ENCODE measurements at regions not wholly inside any gene's neighbourhood (a gene's known extent, or its start where the extent isn't known, plus 50 kb on each side); places are given as distances from the start of the nearest gene placed in this dataset.

- Histone ChIP-seq H3K79me2 (ENCODE audit: control insufficient read depth, low read length) (no peaks in the 10 kb centered on the region), H3K9me3 (ENCODE audit: control insufficient read depth, insufficient read depth, low read length) (no peaks in the 10 kb centered on the region), H3K9me2 (replicated peaks; ENCODE audit: control insufficient read depth, low read length) (no peaks in the 10 kb centered on the region), H3K27ac (ENCODE audit: low read depth, low read length) (no peak overlapping the region), H3F3A (ENCODE audit: control insufficient read depth, insufficient read depth) (no peaks in the 10 kb centered on the region), H4K20me1 (ENCODE audit: control insufficient read depth, insufficient read depth, low read depth, low read length) (no peaks in the 10 kb centered on the region), H3K27me3 (ENCODE audit: control insufficient read depth, low read length) (no peaks in the 10 kb centered on the region; the same call in 1 of the 2 replicates), H3K36me3 (ENCODE audit: control insufficient read depth, low read length) (no peaks in the 10 kb centered on the region), H3K4me1 (ENCODE audit: control insufficient read depth, low read length) (no peaks in the 10 kb centered on the region), H3K4me2 (ENCODE audit: low read length) (no peak overlapping the region), H3K4me3 (ENCODE audit: low read length) (no peak overlapping the region)
- no peak for TF ChIP-seq CTCF (IDR thresholded peaks at IDR 0.05; ENCODE audit: low read depth, low read length, poor library complexity, severe bottlenecking)
- no peak for TF ChIP-seq EZH2phosphoT487 (IDR thresholded peaks at IDR 0.05; ENCODE audit: borderline replicate concordance, low read length)
Measured at GRCh38 chr2:217451666-217452065, 551.1 kb downstream of the TNS1 start.

DNA sequence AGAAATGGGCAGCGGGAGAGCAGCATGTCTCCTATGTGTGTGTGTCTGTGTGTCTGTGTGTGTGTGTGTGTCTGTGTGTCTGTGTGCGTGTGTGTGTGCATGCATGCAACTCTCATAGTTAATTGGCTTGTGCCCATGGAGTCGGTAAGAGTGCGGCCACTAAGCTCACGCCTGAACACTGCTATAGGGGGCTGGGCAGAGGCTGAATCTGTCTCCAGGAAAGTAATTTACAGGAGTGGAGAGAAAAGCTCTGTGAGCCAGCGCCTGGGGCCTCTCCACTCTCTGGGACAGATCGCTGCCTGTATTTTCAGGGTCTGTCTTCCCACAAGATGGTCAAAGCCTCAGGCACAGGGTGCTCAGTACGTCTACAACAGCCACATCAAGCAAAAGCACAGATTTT is 553.4 kb downstream of the TNS1 start:
- Histone ChIP-seq H3K27me3 (ENCODE audit: control insufficient read depth, low read length) (no peaks in the 10 kb centered on the region; the same call in 1 of the 2 replicates), H3F3A (ENCODE audit: control insufficient read depth, insufficient read depth) (no peaks in the 10 kb centered on the region), H3K4me2 (ENCODE audit: low read length) (no peak overlapping the region), H3K9me3 (ENCODE audit: control insufficient read depth, insufficient read depth, low read length) (no peaks in the 10 kb centered on the region), H3K27ac (ENCODE audit: low read depth, low read length) (no peak overlapping the region), H3K9me2 (replicated peaks; ENCODE audit: control insufficient read depth, low read length) (no peaks in the 10 kb centered on the region), H3K79me2 (ENCODE audit: control insufficient read depth, low read length) (no peaks in the 10 kb centered on the region), H3K4me3 (ENCODE audit: low read length) (no peak overlapping the region), H3K4me1 (ENCODE audit: control insufficient read depth, low read length) (no peaks in the 10 kb centered on the region), H3K36me3 (ENCODE audit: control insufficient read depth, low read length) (no peaks in the 10 kb centered on the region), H4K20me1 (ENCODE audit: control insufficient read depth, insufficient read depth, low read depth, low read length) (no peaks in the 10 kb centered on the region)
- TF ChIP-seq EZH2phosphoT487 (IDR thresholded peaks at IDR 0.05; ENCODE audit: borderline replicate concordance, low read length) = no peak

- H3K36me3 ChIP-seq (ENCODE audit: control insufficient read depth, low read length) = no peaks in the 10 kb centered on the region
- no peak overlapping the region for H3K4me2 ChIP-seq (ENCODE audit: low read length)
- no peaks in the 10 kb centered on the region for H3K9me3 ChIP-seq (ENCODE audit: control insufficient read depth, insufficient read depth, low read length)
- no peaks in the 10 kb centered on the region for H3K9me2 ChIP-seq (replicated peaks; ENCODE audit: control insufficient read depth, low read length)
- H3F3A ChIP-seq (ENCODE audit: control insufficient read depth, insufficient read depth) = no peaks in the 10 kb centered on the region
- no peak overlapping the region for H3K4me3 ChIP-seq (ENCODE audit: low read length)
- H3K27ac ChIP-seq (ENCODE audit: low read depth, low read length) = no peak overlapping the region
- no peaks in the 10 kb centered on the region for H3K4me1 ChIP-seq (ENCODE audit: control insufficient read depth, low read length)
- no peaks in the 10 kb centered on the region for H4K20me1 ChIP-seq (ENCODE audit: control insufficient read depth, insufficient read depth, low read depth, low read length)
- H3K79me2 ChIP-seq (ENCODE audit: control insufficient read depth, low read length) = no peaks in the 10 kb centered on the region
- TF ChIP-seq CTCF (IDR thresholded peaks at IDR 0.05; ENCODE audit: low read depth, low read length, poor library complexity, severe bottlenecking) = no peak
- no peak for TF ChIP-seq EZH2phosphoT487 (IDR thresholded peaks at IDR 0.05; ENCODE audit: borderline replicate concordance, low read length)
- no peaks in the 10 kb centered on the region; the same call in 1 of the 2 replicates for H3K27me3 ChIP-seq (ENCODE audit: control insufficient read depth, low read length)
Measured at GRCh38 chr2:217448860-217449259, 553.9 kb downstream of the TNS1 start.

GRCh38 chr2:217445723-217446122 is 557.1 kb downstream of the TNS1 start:
- Histone ChIP-seq H4K20me1 (ENCODE audit: control insufficient read depth, insufficient read depth, low read depth, low read length) (no peaks in the 10 kb centered on the region; the same call in 1 of the 2 replicates), H3K27me3 (ENCODE audit: control insufficient read depth, low read length) (no peaks in the 10 kb centered on the region), H3K9me3 (ENCODE audit: control insufficient read depth, insufficient read depth, low read length) (no peaks in the 10 kb centered on the region), H3K4me3 (ENCODE audit: low read length) (no peak overlapping the region), H3K9me2 (replicated peaks; ENCODE audit: control insufficient read depth, low read length) (no peaks in the 10 kb centered on the region), H3K27ac (ENCODE audit: low read depth, low read length) (no peak overlapping the region), H3F3A (ENCODE audit: control insufficient read depth, insufficient read depth) (no peaks in the 10 kb centered on the region), H3K36me3 (ENCODE audit: control insufficient read depth, low read length) (no peaks in the 10 kb centered on the region), H3K79me2 (ENCODE audit: control insufficient read depth, low read length) (no peaks in the 10 kb centered on the region), H3K4me2 (ENCODE audit: low read length) (no peak overlapping the region), H3K4me1 (ENCODE audit: control insufficient read depth, low read length) (no peaks in the 10 kb centered on the region)
- TF ChIP-seq CTCF (IDR thresholded peaks at IDR 0.05; ENCODE audit: low read depth, low read length, poor library complexity, severe bottlenecking) (no peak), EZH2phosphoT487 (IDR thresholded peaks at IDR 0.05; ENCODE audit: borderline replicate concordance, low read length) (no peak)

Measured in DOHH2 (cell line).